ENCODE measurements at regions not wholly inside any gene's neighbourhood (a gene's known extent, or its start where the extent isn't known, plus 50 kb on each side); places are given as distances from the start of the nearest gene placed in this dataset.

- Mint-ChIP-seq H3K9me3 (peaks cover 5% of the 10 kb centered on the region), H3K27ac (no peak overlapping the region), H3K4me3 (no peak overlapping the region), H3K27me3 (peaks cover 13% of the 10 kb centered on the region), H3K4me1 (ENCODE audit: unreplicated experiment) (peaks cover 10% of the 10 kb centered on the region), H3K36me3 (no peaks in the 10 kb centered on the region)
- DNase-seq (ENCODE audit: extremely low spot score, unreplicated experiment) = no peak
- TF ChIP-seq CTCF (conservative IDR thresholded peaks at IDR 0.05) = no peak
Observed at GRCh38 chr1:55524006-55524405, 308.8 kb upstream of the USP24 start.

GRCh38 chr1:55522982-55523381, 307.8 kb upstream of the USP24 start:
- no peak overlapping the region for H3K4me3 Mint-ChIP-seq
- H3K27ac Mint-ChIP-seq = no peak overlapping the region
- DNase-seq (ENCODE audit: extremely low spot score, unreplicated experiment) = no peak
- no peak for TF ChIP-seq CTCF (conservative IDR thresholded peaks at IDR 0.05)
- H3K36me3 Mint-ChIP-seq = no peaks in the 10 kb centered on the region
- peaks cover 10% of the 10 kb centered on the region for H3K4me1 Mint-ChIP-seq (ENCODE audit: unreplicated experiment)
- peaks cover 8% of the 10 kb centered on the region for H3K9me3 Mint-ChIP-seq
- peaks cover 24% of the 10 kb centered on the region for H3K27me3 Mint-ChIP-seq

- peaks cover 13% of the 10 kb centered on the region for H3K9me3 Mint-ChIP-seq
- no peak overlapping the region for H3K4me3 Mint-ChIP-seq
- H3K27ac Mint-ChIP-seq = no peak overlapping the region
- H3K36me3 Mint-ChIP-seq = no peaks in the 10 kb centered on the region
- no peak for DNase-seq (ENCODE audit: extremely low spot score, unreplicated experiment)
- H3K27me3 Mint-ChIP-seq = peaks cover 29% of the 10 kb centered on the region
- H3K4me1 Mint-ChIP-seq (ENCODE audit: unreplicated experiment) = peaks cover 10% of the 10 kb centered on the region
- no peak for TF ChIP-seq CTCF (conservative IDR thresholded peaks at IDR 0.05)
Observed at GRCh38 chr1:55522353-55522903, 307.3 kb upstream of the USP24 start.

- peaks cover 11% of the 10 kb centered on the region for H3K9me3 Mint-ChIP-seq
- no peak overlapping the region for H3K27ac Mint-ChIP-seq
- no peak for DNase-seq (ENCODE audit: extremely low spot score, unreplicated experiment)
- TF ChIP-seq CTCF (conservative IDR thresholded peaks at IDR 0.05) = no peak
- peaks cover 7% of the 10 kb centered on the region for H3K4me1 Mint-ChIP-seq (ENCODE audit: unreplicated experiment)
- no peak overlapping the region for H3K4me3 Mint-ChIP-seq
- H3K36me3 Mint-ChIP-seq = no peaks in the 10 kb centered on the region
- peaks cover 32% of the 10 kb centered on the region for H3K27me3 Mint-ChIP-seq
Observed at GRCh38 chr1:55520861-55521260, 305.7 kb upstream of the USP24 start.

- H3K4me3 Mint-ChIP-seq = no peak overlapping the region
- H3K36me3 Mint-ChIP-seq = no peaks in the 10 kb centered on the region
- peaks cover 29% of the 10 kb centered on the region for H3K27me3 Mint-ChIP-seq
- no peak for TF ChIP-seq CTCF (conservative IDR thresholded peaks at IDR 0.05)
- DNase-seq (ENCODE audit: extremely low spot score, unreplicated experiment) = no peak
- peaks cover 9% of the 10 kb centered on the region for H3K4me1 Mint-ChIP-seq (ENCODE audit: unreplicated experiment)
- H3K27ac Mint-ChIP-seq = no peak overlapping the region
- H3K9me3 Mint-ChIP-seq = peaks cover 8% of the 10 kb centered on the region
Observed at GRCh38 chr1:55519937-55520683, 304.9 kb upstream of the USP24 start.
